Esophagus squamous epithelium (tissue), 4 donors: ENCODE measurements at regions not wholly inside any gene's neighbourhood (a gene's known extent, or its start where the extent isn't known, plus 50 kb on each side); places are given as distances from the start of the nearest gene placed in this dataset.

Experiments
- CTCF ChIP-seq, 6 experiments: fragments of 450-650 bp in 4 of 6; fragments of 200-600 bp in 2 of 6; sonication (generic) in 2 of 6; IDR thresholded peaks; one replicate each; pipeline ENCODE4 v1.5.1; 2016 to 2019; ENCODE audit warnings: antibody characterized with exemption in 6 of 6, mild to moderate bottlenecking in 4 of 6, moderate library complexity in 4 of 6
- POLR2A ChIP-seq, 4 donors: fragments of 450-650 bp; IDR thresholded peaks; one replicate each; pipeline ENCODE4 v1.6.1; 2017; ENCODE audit warnings: antibody characterized with exemption in 4 of 4, mild to moderate bottlenecking in 4 of 4, moderate library complexity in 3 of 4

GRCh38 chr5:144035046-144035740, 135.3 kb downstream of the YIPF5 start:
- no peak for TF ChIP-seq CTCF (IDR thresholded peaks at IDR 0.05)
- TF ChIP-seq POLR2A (IDR thresholded peaks at IDR 0.05) = no peak
